ENCODE measurements at regions not wholly inside any gene's neighbourhood (a gene's known extent, or its start where the extent isn't known, plus 50 kb on each side); places are given as distances from the start of the nearest gene placed in this dataset.

- TF ChIP-seq CTCF (conservative IDR thresholded peaks at IDR 0.05; ENCODE audit: low read depth, low read length) (no peak), EZH2phosphoT487 (IDR thresholded peaks at IDR 0.05; ENCODE audit: borderline replicate concordance, low read length) (no peak), EZH2 (IDR thresholded peaks at IDR 0.05; ENCODE audit: low read length, unreplicated experiment) (no peak)
Measured at GRCh38 chr9:108094676-108094993, 605.1 kb upstream of the KLF4 start.
